ENCODE measurements at regions not wholly inside any gene's neighbourhood (a gene's known extent, or its start where the extent isn't known, plus 50 kb on each side); places are given as distances from the start of the nearest gene placed in this dataset.

GRCh38 chr4:146029147-146029546 is 90.5 kb upstream of the ZNF827 start:
- peak; percentile 42 for DNase-seq (ENCODE audit: low read depth)

DNA sequence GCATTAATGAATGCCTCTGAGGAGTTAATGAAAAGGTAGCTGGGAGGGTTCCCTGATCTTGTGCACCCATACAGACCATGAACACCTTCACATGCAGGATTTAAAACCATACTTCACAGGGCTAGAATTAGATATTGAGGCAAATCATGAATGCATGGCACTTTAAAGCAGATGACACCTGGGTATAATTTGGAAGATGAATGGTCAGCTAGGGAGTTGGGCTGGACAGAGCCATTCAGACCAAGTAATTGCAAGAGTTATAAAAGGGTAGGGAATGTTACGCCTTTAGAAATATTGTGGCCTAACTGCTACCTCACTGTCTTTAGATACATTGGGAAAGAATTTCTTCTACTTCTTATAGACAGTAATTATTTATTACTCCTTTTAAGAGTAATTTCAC is 89.1 kb upstream of the ZNF827 start:
- no peak for DNase-seq (ENCODE audit: low read depth)

- no peak for DNase-seq (ENCODE audit: low read depth)
Measured at GRCh38 chr4:146023334-146023967, 84.8 kb upstream of the ZNF827 start.

DNA sequence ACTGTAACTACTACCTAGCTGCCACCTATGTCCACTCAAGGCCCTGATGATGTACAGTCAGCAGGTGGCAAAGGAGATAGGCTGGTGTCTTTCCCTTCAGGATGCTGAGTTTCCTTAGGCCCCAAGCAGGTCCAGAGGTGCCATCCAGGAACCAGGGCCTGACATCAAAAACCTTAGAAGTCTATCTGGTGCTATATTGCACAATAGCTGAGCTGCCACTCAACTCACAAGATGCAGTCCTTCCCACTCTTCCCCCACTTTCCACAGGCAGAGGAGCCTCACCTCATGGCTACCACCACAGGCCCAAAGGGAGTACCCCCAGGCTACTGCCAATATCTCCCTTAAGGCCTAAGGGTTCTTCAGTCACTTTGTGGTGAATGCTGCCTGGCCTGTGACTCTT is 83.9 kb upstream of the ZNF827 start:
- no peak for DNase-seq (ENCODE audit: low read depth)

DNA sequence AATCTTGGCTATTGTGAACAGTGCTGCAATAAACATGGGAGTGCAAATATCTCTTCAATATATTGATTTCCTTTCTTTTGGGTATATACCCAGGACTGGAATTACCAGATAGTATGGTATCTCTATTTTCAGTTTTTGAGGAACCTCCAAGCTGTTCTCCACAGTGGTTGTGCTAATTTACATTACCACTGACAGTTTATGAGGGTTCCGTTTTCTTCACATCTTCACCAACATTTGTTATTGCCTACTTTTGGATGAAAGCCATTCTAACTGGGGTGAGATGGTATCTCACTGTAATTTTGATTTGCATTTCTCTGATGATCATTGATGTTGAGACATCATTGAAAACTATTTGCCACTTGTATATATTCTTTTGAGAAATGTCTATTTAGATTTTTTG is 79.6 kb upstream of the ZNF827 start:
- DNase-seq (ENCODE audit: low read depth), result no peak

- no peak for DNase-seq (ENCODE audit: low read depth)
Measured at GRCh38 chr4:146004730-146005129, 66.1 kb upstream of the ZNF827 start.

DNA sequence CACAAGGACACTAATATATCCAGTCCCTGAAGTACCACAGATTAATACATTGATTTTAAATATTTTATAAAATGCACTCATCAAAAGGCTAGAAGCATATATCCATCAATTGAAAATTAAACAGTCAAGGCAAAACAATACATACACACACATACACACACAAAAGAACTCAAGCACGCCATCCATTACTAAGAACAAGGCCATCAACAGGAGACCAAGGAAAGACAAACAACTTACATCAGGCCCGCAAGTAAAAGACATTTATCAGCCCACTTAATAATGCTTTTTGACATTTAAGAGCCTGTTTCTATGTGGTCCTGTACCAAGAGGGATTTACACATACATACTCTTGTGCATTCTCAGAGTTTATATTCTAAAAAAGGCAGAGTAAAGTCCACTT is 50.0 kb upstream of the ZNF827 start:
- no peak for DNase-seq (ENCODE audit: low read depth)
